IMR-90 (cell line): ENCODE measurements at regions not wholly inside any gene's neighbourhood (a gene's known extent, or its start where the extent isn't known, plus 50 kb on each side); places are given as distances from the start of the nearest gene placed in this dataset.

ENCODE experiments used
- ATAC-seq: fragments of 200-7000 bp; cut with Tn5 transposase; 2 replicates; pipeline ENCODE4 v1.9.1; 2020; ENCODE audit warnings: low read depth, mild to moderate bottlenecking, moderate library complexity
- BruUV-seq: library from RNA; stranded (reverse); fragments of 400-500 nt; replicated peaks from 2 replicates; lab custom pipeline; 2021; lab: Mats Ljungman, UMichigan
- CTCF ChIA-PET: fragments of 300-600 bp; formaldehyde crosslinking; extraction: SDS; loops from one replicate; lab custom pipeline; 2021; ENCODE audit warnings: antibody characterized with exemption; lab: Yijun Ruan, JAX
- POLR2A ChIA-PET: fragments of 300-600 bp; sonication (Branson Sonifier 250); formaldehyde crosslinking; loops from one replicate; lab custom pipeline; 2022; ENCODE audit warnings: antibody characterized with exemption; ENCODE audit not compliant: unreplicated experiment; lab: Charles Lee
- DNase-seq: peaks from one replicate; pipeline ENCODE4 v3.0.0; 2013
- H2AFZ ChIP-seq: replicated peaks from 2 replicates; pipeline ENCODE3; 2013; ENCODE audit warnings: low read length, mild to moderate bottlenecking; ENCODE audit not compliant: poor library complexity
- H2AK5ac ChIP-seq: 2 replicates; pipeline ENCODE4 v1.6.1; 2013; ENCODE audit warnings: low read depth, low read length, inconsistent platforms
- H2AK9ac ChIP-seq: replicated peaks from 2 replicates; pipeline ENCODE3; 2013; ENCODE audit warnings: mild to moderate bottlenecking, low read depth, low read length, moderate library complexity; ENCODE audit not compliant: poor library complexity
- H2BK120ac ChIP-seq: 2 replicates; pipeline ENCODE4 v1.6.1; 2013; ENCODE audit warnings: low read depth, low read length, inconsistent platforms
- H2BK15ac ChIP-seq: 3 replicates; pipeline ENCODE4 v1.6.1; 2013; ENCODE audit warnings: low read depth, low read length, inconsistent platforms
- H2BK20ac ChIP-seq: 2 replicates; pipeline ENCODE4 v1.6.1; 2013; ENCODE audit warnings: low read depth, mild to moderate bottlenecking, inconsistent platforms, low read length, moderate library complexity
- H2BK5ac ChIP-seq: 2 replicates; pipeline ENCODE4 v1.6.1; 2013; ENCODE audit warnings: mild to moderate bottlenecking, low read depth, low read length, inconsistent platforms; ENCODE audit not compliant: poor library complexity, severe bottlenecking
- H3K14ac ChIP-seq: replicated peaks from 2 replicates; pipeline ENCODE4 v1.6.1; 2013; ENCODE audit warnings: low read depth, low read length, inconsistent platforms
- H3K18ac ChIP-seq: 2 replicates; pipeline ENCODE4 v1.6.1; 2013; ENCODE audit warnings: low read depth, low read length, control low read depth
- H3K23ac ChIP-seq: 2 replicates; pipeline ENCODE4 v1.6.1; 2013; ENCODE audit warnings: low read depth, low read length, inconsistent platforms
- H3K27ac ChIP-seq: 2 replicates; pipeline ENCODE4 v1.5.1; 2013; ENCODE audit warnings: mild to moderate bottlenecking, control low read depth, low read length; ENCODE audit not compliant: insufficient read depth
- H3K27me3 ChIP-seq: 2 replicates; pipeline ENCODE4 v1.6.1; 2013; ENCODE audit warnings: low read length; ENCODE audit not compliant: control insufficient read depth, insufficient read depth
- H3K36me3 ChIP-seq: 2 replicates; pipeline ENCODE4 v1.6.1; 2013; ENCODE audit warnings: low read length, mixed read lengths; ENCODE audit not compliant: control insufficient read depth, insufficient read depth
- H3K4ac ChIP-seq: 2 replicates; pipeline ENCODE4 v1.6.1; 2013; ENCODE audit warnings: low read depth, low read length, inconsistent platforms
- H3K4me1 ChIP-seq: 2 replicates; pipeline ENCODE4 v1.6.1; 2013; ENCODE audit warnings: low read length, mixed read lengths; ENCODE audit not compliant: control insufficient read depth, insufficient read depth
- H3K4me2 ChIP-seq: 2 replicates; pipeline ENCODE4 v1.6.1; 2013; ENCODE audit warnings: low read depth, mild to moderate bottlenecking, control low read depth, low read length, moderate library complexity
- H3K4me3 ChIP-seq: 2 replicates; pipeline ENCODE4 v1.5.1; 2013; ENCODE audit warnings: low read depth, mild to moderate bottlenecking, control low read depth, low read length, moderate library complexity; ENCODE audit not compliant: insufficient read depth
- H3K56ac ChIP-seq: 2 replicates; pipeline ENCODE4 v1.6.1; 2013; ENCODE audit warnings: low read length, inconsistent platforms; ENCODE audit not compliant: insufficient read depth; ENCODE audit errors: extremely low read depth
- H3K79me1 ChIP-seq, 2 experiments: 2 replicates each; pipeline ENCODE4 v1.6.1; 2013; ENCODE audit warnings: low read length in 2 of 2, inconsistent platforms in 1 of 2, low read depth in 1 of 2
- H3K9ac ChIP-seq: 2 replicates; pipeline ENCODE4 v1.6.1; 2013; ENCODE audit warnings: low read depth, low read length, control low read depth
- H3K9me1 ChIP-seq: 2 replicates; pipeline ENCODE4 v1.6.1; 2013; ENCODE audit warnings: low read length, inconsistent platforms; ENCODE audit not compliant: insufficient read depth
- H3K9me3 ChIP-seq: 2 replicates; pipeline ENCODE4 v1.6.1; 2013; ENCODE audit warnings: low read length; ENCODE audit not compliant: control insufficient read depth, insufficient read depth
- H4K20me1 ChIP-seq: 2 replicates; pipeline ENCODE4 v1.6.1; 2013; ENCODE audit warnings: low read length, inconsistent platforms; ENCODE audit not compliant: insufficient read depth
- H4K5ac ChIP-seq: 2 replicates; pipeline ENCODE4 v1.6.1; 2013; ENCODE audit warnings: mild to moderate bottlenecking, low read depth, low read length, control low read depth
- H4K8ac ChIP-seq, 2 experiments: 2 replicates each; pipeline ENCODE4 v1.6.1; 2013; ENCODE audit warnings: low read depth in 2 of 2, low read length in 2 of 2, control low read depth in 1 of 2, inconsistent platforms in 1 of 2
- H4K91ac ChIP-seq: 2 replicates; pipeline ENCODE4 v1.6.1; 2013; ENCODE audit warnings: low read depth, low read length, inconsistent platforms; ENCODE audit not compliant: insufficient read depth
- BHLHE40 ChIP-seq: fragments of 150-350 bp; IDR thresholded peaks from 2 replicates; pipeline ENCODE4 v1.6.1; 2016; ENCODE audit warnings: mild to moderate bottlenecking, low read depth, low read length
- CEBPB ChIP-seq: IDR thresholded peaks from 2 replicates; pipeline ENCODE4 v1.6.1; 2012; ENCODE audit warnings: low read depth, low read length, improper control_type of control experiment
- FOS ChIP-seq: fragments of 150-350 bp; IDR thresholded peaks from 2 replicates; pipeline ENCODE4 v1.6.1; 2016; ENCODE audit warnings: low read depth, low read length
- MAFK ChIP-seq: IDR thresholded peaks from 2 replicates; pipeline ENCODE4 v1.6.1; 2012; ENCODE audit warnings: low read depth, low read length, improper control_type of control experiment
- MAZ ChIP-seq: IDR thresholded peaks from 2 replicates; pipeline ENCODE4 v1.6.1; 2012; ENCODE audit warnings: low read depth, mild to moderate bottlenecking, low read length, improper control_type of control experiment, moderate library complexity, borderline replicate concordance
- MXI1 ChIP-seq: IDR thresholded peaks from 2 replicates; pipeline ENCODE4 v1.6.1; 2012; ENCODE audit warnings: low read depth, mild to moderate bottlenecking, low read length, moderate library complexity, borderline replicate concordance
- POLR2A ChIP-seq: IDR thresholded peaks from 2 replicates; pipeline ENCODE4 v1.6.1; 2012; ENCODE audit warnings: mild to moderate bottlenecking, low read depth, low read length
- RAD21 ChIP-seq: IDR thresholded peaks from 2 replicates; pipeline ENCODE4 v1.6.1; 2012; ENCODE audit warnings: low read length, improper control_type of control experiment
- RCOR1 ChIP-seq: IDR thresholded peaks from 2 replicates; pipeline ENCODE4 v1.6.1; 2012; ENCODE audit warnings: mild to moderate bottlenecking, low read length, improper control_type of control experiment; ENCODE audit not compliant: insufficient replicate concordance
- RFX5 ChIP-seq: IDR thresholded peaks from 2 replicates; pipeline ENCODE4 v1.8.0; 2012; ENCODE audit warnings: low read depth, mild to moderate bottlenecking, low read length, moderate library complexity
- SMC3 ChIP-seq: fragments of 150-350 bp; IDR thresholded peaks from 2 replicates; pipeline ENCODE4 v1.6.1; 2016; ENCODE audit warnings: low read depth, mild to moderate bottlenecking, antibody characterized with exemption, low read length, moderate library complexity
- WGBS, 2 experiments: methylation state at CpG; one replicate each; pipeline versions ENCODE4 v1.1.5 to v1.1.7; 2013; ENCODE audit warnings: missing lambda C conversion rate in 2 of 2; ENCODE audit not compliant: insufficient read length in 1 of 2; ENCODE audit errors: extremely low coverage in 2 of 2; 5-methylcytosine and 5-hydroxymethylcytosine counted together
- dilution Hi-C: fragments of 300-500 bp; cut with HindIII; formaldehyde crosslinking; loops from one replicate; pipeline ENCODE4 v1.14.3; 2018; ENCODE audit warnings: low sequenced_read_pairs; ENCODE audit not compliant: unreplicated experiment
- in situ Hi-C: fragments of 300-500 bp; cut with MboI; formaldehyde crosslinking; loops from 3 replicates; pipeline ENCODE4 v1.14.3; 2019; ENCODE audit warnings: low sequenced_read_pairs, inconsistent platforms, mixed read lengths
- intact Hi-C: fragments of 100-400 bp; cut with micrococcal nuclease; formaldehyde crosslinking; loops from 2 replicates; pipeline ENCODE4 v1.10.0; 2022
- TF ChIP-seq, protein P1 (sequence below): conservative IDR thresholded peaks from 2 replicates; pipeline ENCODE4 v1.5.1; 2012; ENCODE audit warnings: mild to moderate bottlenecking, low read depth, low read length, improper control_type of control experiment

DNA sequence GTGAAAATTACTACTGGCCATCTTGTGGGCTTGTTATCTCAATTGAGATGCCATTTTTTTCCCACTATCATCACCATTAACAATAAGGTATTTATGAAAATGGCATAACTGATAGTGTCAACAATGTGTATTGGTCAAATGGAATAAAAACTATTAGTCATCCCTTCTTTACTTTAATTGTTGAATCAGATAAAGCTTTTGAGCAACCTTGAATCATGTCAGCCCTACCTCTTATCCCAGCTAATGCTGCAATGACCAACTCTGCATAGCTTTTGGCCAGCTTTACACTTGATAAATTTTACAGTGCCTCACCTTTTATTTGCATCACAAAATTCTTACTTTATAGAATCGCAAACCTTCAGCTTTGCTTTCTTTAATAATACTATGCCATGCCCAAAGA is 784.0 kb upstream of the PRR20A start:
- Histone ChIP-seq H3K9ac (no peak overlapping the region), H2BK20ac (no peak overlapping the region), H3K9me3 (no peaks in the 10 kb centered on the region), H4K5ac (no peak overlapping the region), H4K8ac (no peak overlapping the region), H4K91ac (no peak overlapping the region), H2AK9ac (no peak overlapping the region), H3K27me3 (no peaks in the 10 kb centered on the region), H3K27ac (no peak overlapping the region), H3K4me1 (no peaks in the 10 kb centered on the region), H3K56ac (no peak overlapping the region), H2BK5ac (no peak overlapping the region), H2BK120ac (no peak overlapping the region), H3K4me3 (no peak overlapping the region), H3K36me3 (no peaks in the 10 kb centered on the region), H2AK5ac (no peak overlapping the region), H3K79me1 (no peaks in the 10 kb centered on the region), H4K20me1 (no peaks in the 10 kb centered on the region), H3K9me1 (no peaks in the 10 kb centered on the region), H3K23ac (no peak overlapping the region), H3K4me2 (no peak overlapping the region), H3K14ac (no peak overlapping the region), H3K18ac (no peak overlapping the region), H3K4ac (no peak overlapping the region), H2AFZ (no peak overlapping the region), H2BK15ac (no peak overlapping the region)
- no TSS peak for BruUV-seq
- POLR2A ChIA-PET: no interaction called here
- no peak for DNase-seq
- CTCF ChIA-PET: no interaction called here
- WGBS, 2 experiments: no CpG with 5 or more reads among the region's 1 CpG
- in situ Hi-C loops: no loop called here
- dilution Hi-C loops: no loop called here
- ATAC-seq: no peak
- intact Hi-C loops: no loop called here
- TF ChIP-seq RCOR1: no peak
- TF ChIP-seq MAZ: no peak
- no peak for TF ChIP-seq CEBPB
- no peak for TF ChIP-seq RAD21
- TF ChIP-seq MAFK: no peak
- TF ChIP-seq, protein P1, sequence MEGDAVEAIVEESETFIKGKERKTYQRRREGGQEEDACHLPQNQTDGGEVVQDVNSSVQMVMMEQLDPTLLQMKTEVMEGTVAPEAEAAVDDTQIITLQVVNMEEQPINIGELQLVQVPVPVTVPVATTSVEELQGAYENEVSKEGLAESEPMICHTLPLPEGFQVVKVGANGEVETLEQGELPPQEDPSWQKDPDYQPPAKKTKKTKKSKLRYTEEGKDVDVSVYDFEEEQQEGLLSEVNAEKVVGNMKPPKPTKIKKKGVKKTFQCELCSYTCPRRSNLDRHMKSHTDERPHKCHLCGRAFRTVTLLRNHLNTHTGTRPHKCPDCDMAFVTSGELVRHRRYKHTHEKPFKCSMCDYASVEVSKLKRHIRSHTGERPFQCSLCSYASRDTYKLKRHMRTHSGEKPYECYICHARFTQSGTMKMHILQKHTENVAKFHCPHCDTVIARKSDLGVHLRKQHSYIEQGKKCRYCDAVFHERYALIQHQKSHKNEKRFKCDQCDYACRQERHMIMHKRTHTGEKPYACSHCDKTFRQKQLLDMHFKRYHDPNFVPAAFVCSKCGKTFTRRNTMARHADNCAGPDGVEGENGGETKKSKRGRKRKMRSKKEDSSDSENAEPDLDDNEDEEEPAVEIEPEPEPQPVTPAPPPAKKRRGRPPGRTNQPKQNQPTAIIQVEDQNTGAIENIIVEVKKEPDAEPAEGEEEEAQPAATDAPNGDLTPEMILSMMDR: no peak
- TF ChIP-seq FOS: no peak
- TF ChIP-seq SMC3: no peak
- no peak for TF ChIP-seq RFX5
- no peak for TF ChIP-seq MXI1
- TF ChIP-seq BHLHE40: no peak
- TF ChIP-seq POLR2A: no peak
